GM19035 (cell line): ENCODE measurements at regions not wholly inside any gene's neighbourhood (a gene's known extent, or its start where the extent isn't known, plus 50 kb on each side); places are given as distances from the start of the nearest gene placed in this dataset.

Source experiments
- ATAC-seq: cut with Tn5 transposase; IDR thresholded peaks from one replicate; pipeline ENCODE4 v1.9.1; 2021; ENCODE audit not compliant: unreplicated experiment

- no peak for ATAC-seq
These were observed 140.8 kb downstream of the PTCSC3 start for GRCh38 chr14:36035675-36036074.

- ATAC-seq: no peak
These were observed 147.9 kb downstream of the PTCSC3 start for GRCh38 chr14:36028665-36029064.

GRCh38 chr14:36028218-36028617 is 148.3 kb downstream of the PTCSC3 start:
- ATAC-seq: no peak

GRCh38 chr14:36027354-36027753 is 149.2 kb downstream of the PTCSC3 start:
- ATAC-seq: no peak

GRCh38 chr14:36022765-36023410 is 153.6 kb downstream of the PTCSC3 start:
- ATAC-seq: no peak

GRCh38 chr14:36021591-36022320 is 154.8 kb downstream of the PTCSC3 start:
- ATAC-seq: no peak

- ATAC-seq: no peak
These were observed 155.5 kb downstream of the PTCSC3 start for GRCh38 chr14:36021030-36021422.

GRCh38 chr14:36020120-36021029 is 156.1 kb downstream of the PTCSC3 start:
- no peak for ATAC-seq

- ATAC-seq: no peak
These were observed 157.4 kb downstream of the PTCSC3 start for GRCh38 chr14:36019126-36019525.

- ATAC-seq: no peak
These were observed 162.3 kb downstream of the PTCSC3 start for GRCh38 chr14:36014236-36014635.

GRCh38 chr14:36013483-36013882 is 163.0 kb downstream of the PTCSC3 start:
- ATAC-seq: no peak

- no peak for ATAC-seq
These were observed 163.9 kb downstream of the PTCSC3 start for GRCh38 chr14:36012621-36013020.

GRCh38 chr14:36009643-36010042 is 166.9 kb downstream of the PTCSC3 start:
- no peak for ATAC-seq

GRCh38 chr14:36006623-36007022 is 169.9 kb downstream of the PTCSC3 start:
- no peak for ATAC-seq

GRCh38 chr14:36005670-36006069 is 170.9 kb downstream of the PTCSC3 start:
- no peak for ATAC-seq

- no peak for ATAC-seq
These were observed 174.6 kb downstream of the PTCSC3 start for GRCh38 chr14:36001936-36002335.

GRCh38 chr14:35999294-35999693 is 173.2 kb downstream of the BRMS1L start:
- ATAC-seq: no peak

GRCh38 chr14:35998303-35998702 is 172.2 kb downstream of the BRMS1L start:
- ATAC-seq: no peak

GRCh38 chr14:35993684-35993960 is 167.5 kb downstream of the BRMS1L start:
- ATAC-seq: no peak

GRCh38 chr14:35992816-35993683 is 166.9 kb downstream of the BRMS1L start:
- ATAC-seq: no peak

- ATAC-seq: no peak
These were observed 165.2 kb downstream of the BRMS1L start for GRCh38 chr14:35991356-35991755.
